Endodermal cell (in vitro differentiated cells): ENCODE measurements at regions not wholly inside any gene's neighbourhood (a gene's known extent, or its start where the extent isn't known, plus 50 kb on each side); places are given as distances from the start of the nearest gene placed in this dataset.

Experiments
- DNase-seq: peaks from one replicate; pipeline ENCODE4 v3.0.0-alpha.2; 2017
- H3K27ac ChIP-seq: 2 replicates; pipeline ENCODE4 v1.5.1; 2013; ENCODE audit warnings: mild to moderate bottlenecking, low read depth, low read length, moderate library complexity
- H3K27me3 ChIP-seq: 2 replicates; pipeline ENCODE4 v1.6.1; 2013; ENCODE audit warnings: mild to moderate bottlenecking, low read length, moderate library complexity; ENCODE audit not compliant: insufficient read depth, control insufficient read depth, poor library complexity, severe bottlenecking
- H3K36me3 ChIP-seq: 2 replicates; pipeline ENCODE4 v1.7.0; 2013; ENCODE audit warnings: mild to moderate bottlenecking, low read length, moderate library complexity; ENCODE audit not compliant: control insufficient read depth, insufficient read depth
- H3K4me1 ChIP-seq: one replicate; pipeline ENCODE4 v1.7.0; 2013; ENCODE audit warnings: low read length; ENCODE audit not compliant: control insufficient read depth, insufficient read depth
- H3K4me3 ChIP-seq: 2 replicates; pipeline ENCODE4 v1.5.1; 2013; ENCODE audit warnings: mild to moderate bottlenecking, low read length, moderate library complexity
- H3K9ac ChIP-seq: 2 replicates; pipeline ENCODE4 v1.6.1; 2013; ENCODE audit warnings: mild to moderate bottlenecking, low read length, moderate library complexity; ENCODE audit not compliant: poor library complexity, severe bottlenecking; ENCODE audit errors: extremely low read depth
- H3K9me3 ChIP-seq: 2 replicates; pipeline ENCODE4 v1.6.1; 2013; ENCODE audit warnings: mild to moderate bottlenecking, low read length, moderate library complexity; ENCODE audit not compliant: control insufficient read depth
- H3K27ac Mint-ChIP-seq: 2 replicates; pipeline ENCODE4 v1.8.0; 2020; ENCODE audit warnings: mixed read lengths
- H3K27me3 Mint-ChIP-seq: 2 replicates; pipeline ENCODE4 v1.8.0; 2021; ENCODE audit warnings: mild to moderate bottlenecking, mixed read lengths; ENCODE audit not compliant: insufficient read depth
- H3K36me3 Mint-ChIP-seq: 2 replicates; pipeline ENCODE4 v1.8.0; 2020; ENCODE audit warnings: low read depth, mixed read lengths
- H3K4me1 Mint-ChIP-seq: 2 replicates; pipeline ENCODE4 v1.8.0; 2020; ENCODE audit warnings: mixed read lengths
- H3K4me3 Mint-ChIP-seq: 2 replicates; pipeline ENCODE4 v1.8.0; 2020; ENCODE audit warnings: mild to moderate bottlenecking, moderate library complexity, mixed read lengths
- H3K9me3 Mint-ChIP-seq: 2 replicates; pipeline ENCODE4 v1.8.0; 2020; ENCODE audit warnings: mild to moderate bottlenecking, mixed read lengths
- CTCF ChIP-seq: fragments of 200-600 bp; sonication (generic); conservative IDR thresholded peaks from 2 replicates; pipeline ENCODE4 v1.5.0; 2021; ENCODE audit warnings: antibody characterized with exemption, mild to moderate bottlenecking
- WGBS, 2 experiments: methylation state at CpG; one replicate each; pipeline versions ENCODE4 v1.1.5 to v1.1.7; 2013; ENCODE audit warnings: missing lambda C conversion rate in 2 of 2, mixed read lengths in 1 of 2; ENCODE audit not compliant: insufficient coverage in 1 of 2, insufficient read length in 1 of 2; 5-methylcytosine and 5-hydroxymethylcytosine counted together

- Mint-ChIP-seq H3K36me3 (no peaks in the 10 kb centered on the region), H3K27ac (no peak overlapping the region), H3K27me3 (no peaks in the 10 kb centered on the region), H3K4me1 (no peaks in the 10 kb centered on the region), H3K9me3 (no peaks in the 10 kb centered on the region), H3K4me3 (no peak overlapping the region)
- Histone ChIP-seq H3K27ac (no peak overlapping the region), H3K9me3 (no peaks in the 10 kb centered on the region), H3K4me1 (no peaks in the 10 kb centered on the region), H3K27me3 (no peaks in the 10 kb centered on the region), H3K36me3 (no peaks in the 10 kb centered on the region), H3K9ac (no peak overlapping the region), H3K4me3 (no peak overlapping the region)
- WGBS, 2 experiments: 94 to 100% methylated on average over 1 to 2 of the region's 2 CpGs
- DNase-seq: no peak
- TF ChIP-seq CTCF: no peak
Observed at GRCh38 chr7:108890862-108891261, 321.2 kb downstream of the DNAJB9 start.

GRCh38 chr7:108908456-108908855 lies 338.8 kb downstream of the DNAJB9 start:
- Histone ChIP-seq H3K36me3 (no peaks in the 10 kb centered on the region), H3K27me3 (no peaks in the 10 kb centered on the region), H3K4me3 (no peak overlapping the region), H3K4me1 (no peaks in the 10 kb centered on the region), H3K9ac (no peak overlapping the region), H3K9me3 (no peaks in the 10 kb centered on the region), H3K27ac (no peak overlapping the region)
- TF ChIP-seq CTCF: no peak
- Mint-ChIP-seq H3K4me1 (no peaks in the 10 kb centered on the region), H3K4me3 (no peak overlapping the region), H3K27ac (no peak overlapping the region), H3K36me3 (no peaks in the 10 kb centered on the region), H3K9me3 (no peaks in the 10 kb centered on the region), H3K27me3 (peaks cover 5% of the 10 kb centered on the region)
- WGBS, 2 experiments: 93% methylated on average over 1 of the region's 1 CpG; no CpG with 5 or more reads in 1 of the 2 experiments
- no peak for DNase-seq

- H3K9ac ChIP-seq: no peak overlapping the region
- no peaks in the 10 kb centered on the region for H3K9me3 ChIP-seq
- no peaks in the 10 kb centered on the region for H3K36me3 Mint-ChIP-seq
- TF ChIP-seq CTCF: no peak
- no peak overlapping the region for H3K27ac Mint-ChIP-seq
- H3K4me3 ChIP-seq: no peak overlapping the region
- H3K27me3 ChIP-seq: no peaks in the 10 kb centered on the region
- H3K27me3 Mint-ChIP-seq: peaks cover 2% of the 10 kb centered on the region
- no peak overlapping the region for H3K4me3 Mint-ChIP-seq
- peaks cover 10% of the 10 kb centered on the region for H3K9me3 Mint-ChIP-seq
- H3K36me3 ChIP-seq: no peaks in the 10 kb centered on the region
- H3K4me1 ChIP-seq: no peaks in the 10 kb centered on the region
- H3K4me1 Mint-ChIP-seq: no peaks in the 10 kb centered on the region
- 97% methylated on average over 1 of the region's 1 CpG; no CpG with 5 or more reads in 1 of the 2 experiments for WGBS, 2 experiments
- no peak overlapping the region for H3K27ac ChIP-seq
- no peak for DNase-seq
Observed at GRCh38 chr7:108911016-108911415, 341.3 kb downstream of the DNAJB9 start.
